ENCODE measurements at regions not wholly inside any gene's neighbourhood (a gene's known extent, or its start where the extent isn't known, plus 50 kb on each side); places are given as distances from the start of the nearest gene placed in this dataset.

GRCh38 chr4:147101678-147102077, 156.0 kb upstream of the TTC29 start:
- TF ChIP-seq POLR2A (IDR thresholded peaks at IDR 0.05) (no peak), CTCF (IDR thresholded peaks at IDR 0.05) (no peak), POLR2AphosphoS5 (IDR thresholded peaks at IDR 0.05) (no peak), EP300 (IDR thresholded peaks at IDR 0.05) (no peak)
